Smooth muscle cell (in vitro differentiated cells): ENCODE measurements at regions not wholly inside any gene's neighbourhood (a gene's known extent, or its start where the extent isn't known, plus 50 kb on each side); places are given as distances from the start of the nearest gene placed in this dataset.

Experiments
- DNase-seq: peaks from one replicate; lab custom pipeline; 2025; ENCODE audit not compliant: unreplicated experiment; lab: John Stamatoyannopoulos, UW
- H2AFZ ChIP-seq: fragments of 200-600 bp; sonication (generic); 2 replicates; pipeline ENCODE4 v1.6.0; 2016; ENCODE audit warnings: antibody characterized with exemption, low read depth, mild to moderate bottlenecking
- H3F3A ChIP-seq: fragments of 200-600 bp; sonication (generic); 2 replicates; pipeline ENCODE4 v1.6.0; 2017; ENCODE audit warnings: antibody characterized with exemption, low read depth
- H3K27ac ChIP-seq: fragments of 200-600 bp; sonication (generic); 2 replicates; pipeline ENCODE4 v1.5.1; 2016; ENCODE audit warnings: low read depth, mild to moderate bottlenecking
- H3K27me3 ChIP-seq: fragments of 200-600 bp; sonication (generic); 2 replicates; pipeline ENCODE4 v1.6.1; 2016; ENCODE audit warnings: low read depth, mild to moderate bottlenecking
- H3K36me3 ChIP-seq: fragments of 200-600 bp; sonication (generic); 2 replicates; pipeline ENCODE4 v1.5.1; 2016; ENCODE audit warnings: low read depth
- H3K4me1 ChIP-seq: fragments of 200-600 bp; sonication (generic); 2 replicates; pipeline ENCODE4 v1.5.1; 2016; ENCODE audit warnings: low read depth
- H3K4me2 ChIP-seq: fragments of 200-600 bp; sonication (generic); 2 replicates; pipeline ENCODE4 v1.6.0; 2016; ENCODE audit warnings: mild to moderate bottlenecking
- H3K4me3 ChIP-seq: fragments of 200-600 bp; sonication (generic); 2 replicates; pipeline ENCODE4 v1.5.1; 2016; ENCODE audit warnings: mild to moderate bottlenecking
- H3K79me2 ChIP-seq: fragments of 200-600 bp; sonication (generic); 2 replicates; pipeline ENCODE4 v1.6.0; 2016; ENCODE audit warnings: low read depth, mild to moderate bottlenecking
- H3K9ac ChIP-seq: fragments of 200-600 bp; sonication (generic); 2 replicates; pipeline ENCODE4 v1.6.0; 2016; ENCODE audit warnings: low read depth
- H3K9me3 ChIP-seq: fragments of 200-600 bp; sonication (generic); replicated peaks from 2 replicates; pipeline ENCODE4 v1.5.1; 2016; ENCODE audit warnings: low read depth
- H4K20me1 ChIP-seq: fragments of 200-600 bp; sonication (generic); 2 replicates; pipeline ENCODE4 v1.6.0; 2016; ENCODE audit warnings: low read depth
- WGBS: methylation state at CpG from one replicate; pipeline ENCODE4 v1.1.7; 2016; ENCODE audit warnings: low lambda C conversion rate; 5-methylcytosine and 5-hydroxymethylcytosine counted together
- TF ChIP-seq, protein P1 (sequence below): fragments of 200-600 bp; sonication (generic); IDR thresholded peaks from 2 replicates; pipeline ENCODE4 v1.5.1; 2017; ENCODE audit warnings: borderline replicate concordance, mild to moderate bottlenecking, antibody characterized with exemption; ENCODE audit not compliant: insufficient read depth, poor library complexity, severe bottlenecking

- 82% methylated on average over 1 of the region's 1 CpG for WGBS
- DNase-seq: no peak
- H3K4me3 ChIP-seq: no peak overlapping the region
- no peak overlapping the region for H3K4me2 ChIP-seq
- H3K4me1 ChIP-seq: no peaks in the 10 kb centered on the region
- TF ChIP-seq, protein P1, sequence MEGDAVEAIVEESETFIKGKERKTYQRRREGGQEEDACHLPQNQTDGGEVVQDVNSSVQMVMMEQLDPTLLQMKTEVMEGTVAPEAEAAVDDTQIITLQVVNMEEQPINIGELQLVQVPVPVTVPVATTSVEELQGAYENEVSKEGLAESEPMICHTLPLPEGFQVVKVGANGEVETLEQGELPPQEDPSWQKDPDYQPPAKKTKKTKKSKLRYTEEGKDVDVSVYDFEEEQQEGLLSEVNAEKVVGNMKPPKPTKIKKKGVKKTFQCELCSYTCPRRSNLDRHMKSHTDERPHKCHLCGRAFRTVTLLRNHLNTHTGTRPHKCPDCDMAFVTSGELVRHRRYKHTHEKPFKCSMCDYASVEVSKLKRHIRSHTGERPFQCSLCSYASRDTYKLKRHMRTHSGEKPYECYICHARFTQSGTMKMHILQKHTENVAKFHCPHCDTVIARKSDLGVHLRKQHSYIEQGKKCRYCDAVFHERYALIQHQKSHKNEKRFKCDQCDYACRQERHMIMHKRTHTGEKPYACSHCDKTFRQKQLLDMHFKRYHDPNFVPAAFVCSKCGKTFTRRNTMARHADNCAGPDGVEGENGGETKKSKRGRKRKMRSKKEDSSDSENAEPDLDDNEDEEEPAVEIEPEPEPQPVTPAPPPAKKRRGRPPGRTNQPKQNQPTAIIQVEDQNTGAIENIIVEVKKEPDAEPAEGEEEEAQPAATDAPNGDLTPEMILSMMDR: no peak
- H3K27ac ChIP-seq: no peak overlapping the region
- H3K9ac ChIP-seq: no peak overlapping the region
- H3K9me3 ChIP-seq: no peaks in the 10 kb centered on the region
- H3K36me3 ChIP-seq: no peaks in the 10 kb centered on the region
- H3K27me3 ChIP-seq: no peaks in the 10 kb centered on the region
- H2AFZ ChIP-seq: no peak overlapping the region
- no peaks in the 10 kb centered on the region for H3F3A ChIP-seq
- no peaks in the 10 kb centered on the region for H4K20me1 ChIP-seq
- H3K79me2 ChIP-seq: no peaks in the 10 kb centered on the region
These were observed 582.3 kb upstream of the CNTNAP2 start for GRCh38 chr7:145534301-145534700.

- no peak for DNase-seq
- Histone ChIP-seq H3K9ac (no peak overlapping the region), H3K79me2 (no peaks in the 10 kb centered on the region), H3K27me3 (no peaks in the 10 kb centered on the region), H3F3A (no peaks in the 10 kb centered on the region), H3K4me1 (no peaks in the 10 kb centered on the region), H3K4me2 (no peak overlapping the region), H4K20me1 (no peaks in the 10 kb centered on the region), H3K27ac (no peak overlapping the region), H3K36me3 (no peaks in the 10 kb centered on the region), H3K9me3 (no peaks in the 10 kb centered on the region), H2AFZ (no peak overlapping the region), H3K4me3 (no peak overlapping the region)
- TF ChIP-seq, protein P1: no peak
- WGBS: 81% methylated on average over 3 of the region's 3 CpGs
These were observed 596.3 kb upstream of the CNTNAP2 start for GRCh38 chr7:145520284-145520683.

DNA sequence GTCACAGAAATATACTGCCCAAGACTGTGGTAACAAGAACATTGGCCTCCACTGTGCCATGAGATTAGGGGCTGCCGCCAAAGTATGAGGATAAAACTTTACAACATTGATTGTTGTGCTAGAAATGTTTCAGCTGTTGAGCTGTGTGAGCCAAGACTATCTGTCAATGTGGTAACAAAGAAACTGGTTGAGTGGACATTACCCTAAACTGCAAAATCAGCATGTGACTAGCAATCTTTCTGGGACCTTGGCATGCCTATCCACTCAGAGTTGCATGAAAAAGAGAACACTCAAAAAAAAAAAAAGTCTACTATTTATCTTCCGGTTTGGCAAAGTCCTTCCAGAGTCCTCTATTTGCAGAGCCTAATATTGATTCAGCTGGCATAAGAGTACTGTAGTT is 605.6 kb upstream of the CNTNAP2 start:
- no peak for DNase-seq
- H3K9ac ChIP-seq: no peak overlapping the region
- H2AFZ ChIP-seq: no peak overlapping the region
- no peaks in the 10 kb centered on the region for H3F3A ChIP-seq
- H3K4me1 ChIP-seq: no peaks in the 10 kb centered on the region
- no peak overlapping the region for H3K4me2 ChIP-seq
- no peaks in the 10 kb centered on the region for H3K9me3 ChIP-seq
- H3K4me3 ChIP-seq: no peak overlapping the region
- H3K79me2 ChIP-seq: no peaks in the 10 kb centered on the region
- H4K20me1 ChIP-seq: no peaks in the 10 kb centered on the region
- TF ChIP-seq, protein P1: no peak
- no peaks in the 10 kb centered on the region for H3K36me3 ChIP-seq
- no peak overlapping the region for H3K27ac ChIP-seq
- WGBS: 80% methylated on average over 2 of the region's 2 CpGs
- no peaks in the 10 kb centered on the region for H3K27me3 ChIP-seq

GRCh38 chr7:145497911-145498525 is 618.6 kb upstream of the CNTNAP2 start:
- H3K9me3 ChIP-seq: no peaks in the 10 kb centered on the region
- H3K4me3 ChIP-seq: no peak overlapping the region
- H3F3A ChIP-seq: no peaks in the 10 kb centered on the region
- no peak for DNase-seq
- H4K20me1 ChIP-seq: no peaks in the 10 kb centered on the region
- TF ChIP-seq, protein P1: no peak
- no peak overlapping the region for H3K27ac ChIP-seq
- H3K36me3 ChIP-seq: no peaks in the 10 kb centered on the region
- no peaks in the 10 kb centered on the region for H3K4me1 ChIP-seq
- 87% methylated on average over 3 of the region's 3 CpGs for WGBS
- H3K79me2 ChIP-seq: no peaks in the 10 kb centered on the region
- H3K4me2 ChIP-seq: no peak overlapping the region
- no peaks in the 10 kb centered on the region for H3K27me3 ChIP-seq
- no peak overlapping the region for H2AFZ ChIP-seq
- H3K9ac ChIP-seq: no peak overlapping the region
